Astrocyte (in vitro differentiated cells and primary cell): ENCODE measurements at regions not wholly inside any gene's neighbourhood (a gene's known extent, or its start where the extent isn't known, plus 50 kb on each side); places are given as distances from the start of the nearest gene placed in this dataset.

Experiments
- EZH2 ChIP-seq: IDR thresholded peaks from 2 replicates; pipeline ENCODE4 v1.6.1; 2012; ENCODE audit warnings: mild to moderate bottlenecking, low read length, inconsistent platforms; ENCODE audit not compliant: insufficient read depth
- TF ChIP-seq, protein P1 (sequence below): IDR thresholded peaks from 2 replicates; pipeline ENCODE4 v1.5.1; 2011; ENCODE audit warnings: low read depth, mild to moderate bottlenecking, inconsistent platforms, low read length, moderate library complexity; ENCODE audit not compliant: insufficient read depth

DNA sequence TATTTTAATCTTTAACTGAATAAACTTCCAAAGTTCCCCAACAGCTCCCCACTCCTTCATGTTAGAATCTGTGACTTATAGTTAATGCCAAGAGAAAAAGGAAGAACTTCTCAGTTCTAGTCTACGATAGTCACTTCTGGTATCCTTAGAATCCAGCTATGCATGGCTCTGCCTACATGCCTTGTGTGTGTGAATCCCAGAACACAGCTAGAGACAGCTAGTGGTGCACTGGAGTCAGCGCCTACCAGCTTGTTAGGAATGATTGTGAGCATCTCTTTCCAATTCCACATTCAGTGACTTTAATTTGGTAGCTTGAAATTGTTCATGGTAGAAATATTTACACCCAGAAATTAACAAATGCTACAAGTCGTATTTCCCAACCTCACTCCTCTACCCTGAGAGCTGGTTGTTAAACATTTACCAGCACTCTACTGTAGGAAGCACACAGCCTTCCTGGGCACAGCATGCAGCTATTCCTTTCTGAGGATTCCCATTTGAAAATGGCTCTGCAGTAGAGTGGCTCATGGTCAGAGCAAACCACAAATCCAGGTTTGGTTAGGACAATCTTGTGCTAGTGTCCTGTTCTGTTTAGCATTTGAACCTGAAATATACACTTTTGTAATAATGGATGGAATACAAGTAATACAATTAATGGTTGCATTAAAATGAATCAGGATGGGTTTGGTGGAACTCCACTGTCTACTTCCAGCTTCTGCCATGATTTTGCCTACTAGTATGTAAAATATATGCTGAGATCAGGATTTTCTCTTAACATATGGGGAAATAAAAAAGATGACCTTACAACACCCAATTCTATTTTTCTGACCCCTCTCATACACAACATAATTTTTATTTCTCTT lies 371.0 kb upstream of the GBE1 start:
- no peak for TF ChIP-seq EZH2
- TF ChIP-seq, protein P1, sequence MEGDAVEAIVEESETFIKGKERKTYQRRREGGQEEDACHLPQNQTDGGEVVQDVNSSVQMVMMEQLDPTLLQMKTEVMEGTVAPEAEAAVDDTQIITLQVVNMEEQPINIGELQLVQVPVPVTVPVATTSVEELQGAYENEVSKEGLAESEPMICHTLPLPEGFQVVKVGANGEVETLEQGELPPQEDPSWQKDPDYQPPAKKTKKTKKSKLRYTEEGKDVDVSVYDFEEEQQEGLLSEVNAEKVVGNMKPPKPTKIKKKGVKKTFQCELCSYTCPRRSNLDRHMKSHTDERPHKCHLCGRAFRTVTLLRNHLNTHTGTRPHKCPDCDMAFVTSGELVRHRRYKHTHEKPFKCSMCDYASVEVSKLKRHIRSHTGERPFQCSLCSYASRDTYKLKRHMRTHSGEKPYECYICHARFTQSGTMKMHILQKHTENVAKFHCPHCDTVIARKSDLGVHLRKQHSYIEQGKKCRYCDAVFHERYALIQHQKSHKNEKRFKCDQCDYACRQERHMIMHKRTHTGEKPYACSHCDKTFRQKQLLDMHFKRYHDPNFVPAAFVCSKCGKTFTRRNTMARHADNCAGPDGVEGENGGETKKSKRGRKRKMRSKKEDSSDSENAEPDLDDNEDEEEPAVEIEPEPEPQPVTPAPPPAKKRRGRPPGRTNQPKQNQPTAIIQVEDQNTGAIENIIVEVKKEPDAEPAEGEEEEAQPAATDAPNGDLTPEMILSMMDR, result no peak
